GM23248 (cell line): ENCODE measurements at regions not wholly inside any gene's neighbourhood (a gene's known extent, or its start where the extent isn't known, plus 50 kb on each side); places are given as distances from the start of the nearest gene placed in this dataset.

Experiments used
- DNase-seq: peaks from one replicate; pipeline ENCODE4 v3.0.0-alpha.2; 2015
- H2AFZ ChIP-seq: fragments of 200-600 bp; sonication (generic); 2 replicates; pipeline ENCODE4 v1.6.1; 2016; ENCODE audit warnings: antibody characterized with exemption
- H3F3A ChIP-seq: fragments of 200-600 bp; sonication (generic); 2 replicates; pipeline ENCODE4 v1.6.1; 2016; ENCODE audit warnings: mild to moderate bottlenecking, antibody characterized with exemption, mixed run types; ENCODE audit not compliant: insufficient read depth
- H3K27ac ChIP-seq: fragments of 200-600 bp; sonication (generic); 2 replicates; pipeline ENCODE4 v1.5.1; 2016; ENCODE audit warnings: mild to moderate bottlenecking
- H3K27me3 ChIP-seq: fragments of 200-600 bp; sonication (generic); replicated peaks from 2 replicates; pipeline ENCODE4 v1.6.1; 2016; ENCODE audit warnings: mild to moderate bottlenecking; ENCODE audit not compliant: insufficient read depth
- H3K36me3 ChIP-seq: fragments of 200-600 bp; sonication (generic); 2 replicates; pipeline ENCODE4 v1.6.1; 2016; ENCODE audit warnings: low read depth, mild to moderate bottlenecking
- H3K4me1 ChIP-seq: fragments of 200-600 bp; sonication (generic); 2 replicates; pipeline ENCODE4 v1.6.1; 2016; ENCODE audit warnings: mild to moderate bottlenecking; ENCODE audit not compliant: insufficient read depth
- H3K4me2 ChIP-seq: fragments of 200-600 bp; sonication (generic); one replicate; pipeline ENCODE4 v1.6.1; 2016; ENCODE audit warnings: mild to moderate bottlenecking; ENCODE audit not compliant: unreplicated experiment
- H3K4me3 ChIP-seq: fragments of 200-600 bp; sonication (generic); 2 replicates; pipeline ENCODE4 v1.5.1; 2016; ENCODE audit warnings: mild to moderate bottlenecking
- H3K79me2 ChIP-seq: fragments of 200-600 bp; sonication (generic); 2 replicates; pipeline ENCODE4 v1.6.1; 2016; ENCODE audit warnings: mild to moderate bottlenecking; ENCODE audit not compliant: insufficient read depth
- H3K9ac ChIP-seq: fragments of 200-600 bp; sonication (generic); 2 replicates; pipeline ENCODE4 v1.6.1; 2016; ENCODE audit warnings: mild to moderate bottlenecking
- H3K9me2 ChIP-seq: fragments of 200-600 bp; sonication (generic); 2 replicates; pipeline ENCODE4 v1.6.1; 2016; ENCODE audit warnings: mixed run types, mild to moderate bottlenecking, moderate library complexity; ENCODE audit not compliant: insufficient read depth
- H3K9me3 ChIP-seq: fragments of 200-600 bp; sonication (generic); one replicate; pipeline ENCODE4 v1.6.1; 2017; ENCODE audit warnings: low read depth
- H4K20me1 ChIP-seq: fragments of 200-600 bp; sonication (generic); 2 replicates; pipeline ENCODE4 v1.6.0; 2016; ENCODE audit not compliant: insufficient read depth
- EZH2 ChIP-seq: fragments of 200-600 bp; sonication (generic); IDR thresholded peaks from 2 replicates; pipeline ENCODE4 v1.6.1; 2018; ENCODE audit warnings: antibody characterized with exemption, mild to moderate bottlenecking; ENCODE audit not compliant: insufficient read depth, poor library complexity, severe bottlenecking
- EZH2phosphoT487 ChIP-seq: fragments of 200-600 bp; sonication (generic); IDR thresholded peaks from 2 replicates; pipeline ENCODE4 v1.6.1; 2018; ENCODE audit warnings: antibody characterized with exemption, moderate library complexity, mild to moderate bottlenecking, low read depth; ENCODE audit not compliant: insufficient read depth
- WGBS, 2 experiments: methylation state at CpG; one replicate each; pipeline ENCODE4 v1.1.6; 2015 to 2017; ENCODE audit warnings: low lambda C conversion rate in 2 of 2, low coverage in 1 of 2; ENCODE audit errors: missing lambda C conversion rate in 2 of 2; 5-methylcytosine and 5-hydroxymethylcytosine counted together
- in situ Hi-C: fragments of 300-500 bp; cut with MboI; formaldehyde crosslinking; loops from 2 replicates; pipeline ENCODE4 v1.15.0; 2020

- H3K9ac ChIP-seq = no peak overlapping the region
- H3K36me3 ChIP-seq = no peaks in the 10 kb centered on the region
Measured at GRCh38 chr16:51045794-51046193, 105.3 kb downstream of the SALL1 start.

GRCh38 chr16:51045186-51045585 is 105.9 kb downstream of the SALL1 start:
- WGBS, 2 experiments = 50% methylated on average over 1 to 3 of the region's 3 CpGs
- Histone ChIP-seq H3K9me3 (no peaks in the 10 kb centered on the region), H3F3A (no peaks in the 10 kb centered on the region), H3K4me1 (no peaks in the 10 kb centered on the region), H3K27me3 (no peaks in the 10 kb centered on the region), H4K20me1 (no peaks in the 10 kb centered on the region), H3K79me2 (no peaks in the 10 kb centered on the region), H3K4me3 (no peak overlapping the region), H3K36me3 (no peaks in the 10 kb centered on the region), H3K27ac (no peak overlapping the region), H3K9me2 (no peaks in the 10 kb centered on the region), H2AFZ (no peak overlapping the region), H3K4me2 (no peak overlapping the region), H3K9ac (no peak overlapping the region)
- TF ChIP-seq EZH2phosphoT487 = no peak
- no peak for TF ChIP-seq EZH2
- DNase-seq = no peak
- in situ Hi-C loops = no loop called here

More at GRCh38 chr16:51045794-51046193, 105.3 kb downstream of the SALL1 start:
- no peaks in the 10 kb centered on the region for H3K4me1 ChIP-seq
- 52 to 54% methylated on average over 5 of the region's 5 CpGs for WGBS, 2 experiments
- no peaks in the 10 kb centered on the region for H3K9me2 ChIP-seq
- H3K79me2 ChIP-seq = no peaks in the 10 kb centered on the region
- H3F3A ChIP-seq = no peaks in the 10 kb centered on the region
- TF ChIP-seq EZH2phosphoT487 (no peak), EZH2 (no peak)
- H3K27me3 ChIP-seq = no peaks in the 10 kb centered on the region
- H3K27ac ChIP-seq = no peak overlapping the region
- H2AFZ ChIP-seq = no peak overlapping the region
- no peak for DNase-seq
- in situ Hi-C loops = no loop called here
- no peak overlapping the region for H3K4me2 ChIP-seq
- no peak overlapping the region for H3K4me3 ChIP-seq
- H3K9me3 ChIP-seq = no peaks in the 10 kb centered on the region
- no peaks in the 10 kb centered on the region for H4K20me1 ChIP-seq

DNA sequence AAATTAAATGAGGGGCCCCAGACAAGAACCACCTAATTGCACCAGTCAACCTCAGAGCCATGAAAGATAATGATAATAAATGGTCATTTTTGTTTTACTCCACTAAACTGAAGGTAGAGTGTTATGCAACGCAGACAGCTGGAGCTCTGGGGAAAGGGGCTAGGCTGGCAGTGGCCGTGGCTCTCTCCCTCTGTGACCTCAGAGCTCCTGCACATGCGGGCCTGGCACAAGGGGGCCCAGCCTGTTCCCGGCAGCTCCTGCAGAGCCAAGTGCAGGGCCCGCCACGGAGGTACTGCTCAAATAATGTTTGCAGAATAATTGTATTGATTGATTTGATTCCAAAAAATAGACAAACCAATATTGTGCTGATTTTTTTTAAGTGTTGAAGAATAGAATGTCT is 109.5 kb downstream of the SALL1 start:
- in situ Hi-C loops = no loop called here
- Histone ChIP-seq H3K9me2 (no peaks in the 10 kb centered on the region), H3K27ac (no peak overlapping the region), H3K36me3 (no peaks in the 10 kb centered on the region), H2AFZ (no peak overlapping the region), H3K4me3 (no peak overlapping the region), H3K9me3 (no peaks in the 10 kb centered on the region), H3F3A (no peaks in the 10 kb centered on the region), H3K79me2 (no peaks in the 10 kb centered on the region), H4K20me1 (no peaks in the 10 kb centered on the region), H3K27me3 (no peaks in the 10 kb centered on the region), H3K4me1 (no peaks in the 10 kb centered on the region), H3K4me2 (no peak overlapping the region), H3K9ac (no peak overlapping the region)
- TF ChIP-seq EZH2phosphoT487 (no peak), EZH2 (no peak)
- DNase-seq = no peak
- WGBS, 2 experiments = 62 to 67% methylated on average over 6 of the region's 6 CpGs

DNA sequence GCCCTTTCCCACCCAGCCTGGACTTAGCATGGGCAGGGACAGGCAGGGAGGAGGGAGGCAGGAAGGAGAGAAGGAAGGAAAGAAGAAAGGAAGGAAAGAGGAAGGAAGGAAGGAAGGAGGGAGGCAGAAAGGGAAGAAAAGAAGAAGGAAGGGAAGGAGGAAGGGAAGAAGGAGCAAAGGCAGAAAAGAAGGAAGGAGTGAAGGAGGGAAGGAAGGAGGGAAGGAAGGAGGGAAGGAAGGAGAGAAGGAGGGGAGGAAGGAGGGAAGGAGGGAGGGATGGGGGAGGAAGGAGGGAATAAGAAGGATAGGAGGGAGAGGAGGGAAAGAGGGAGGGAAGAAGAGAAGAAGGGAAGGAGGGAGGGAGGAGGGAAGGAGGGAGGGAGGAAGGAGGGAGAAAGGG is 110.4 kb downstream of the SALL1 start:
- TF ChIP-seq EZH2 = no peak
- TF ChIP-seq EZH2phosphoT487 = no peak
- no peak overlapping the region for H3K27ac ChIP-seq
- H3K9ac ChIP-seq = no peak overlapping the region
- no peak overlapping the region for H2AFZ ChIP-seq
- no peaks in the 10 kb centered on the region for H4K20me1 ChIP-seq
- no peaks in the 10 kb centered on the region for H3K9me3 ChIP-seq
- H3K36me3 ChIP-seq = no peaks in the 10 kb centered on the region
- H3K27me3 ChIP-seq = no peaks in the 10 kb centered on the region; the same call in 1 of the 2 replicates
- no peak overlapping the region for H3K4me2 ChIP-seq
- DNase-seq = no peak
- no peaks in the 10 kb centered on the region for H3F3A ChIP-seq
- H3K4me3 ChIP-seq = no peak overlapping the region
- in situ Hi-C loops = no loop called here
- no peaks in the 10 kb centered on the region for H3K9me2 ChIP-seq
- H3K79me2 ChIP-seq = no peaks in the 10 kb centered on the region
- H3K4me1 ChIP-seq = no peaks in the 10 kb centered on the region
